Left hindlimb (tissue), 1 donor: ENCODE measurements at regions not wholly inside any gene's neighbourhood (a gene's known extent, or its start where the extent isn't known, plus 50 kb on each side); places are given as distances from the start of the nearest gene placed in this dataset.
"Not testable (repeated sequence)": the region's sequence is repeated elsewhere in the genome, so short reads cannot be mapped to it uniquely, and the experiment has no call there.

Experiments
- DNase-seq: peaks from one replicate; pipeline ENCODE4 v3.0.0-alpha.2; 2018

DNA sequence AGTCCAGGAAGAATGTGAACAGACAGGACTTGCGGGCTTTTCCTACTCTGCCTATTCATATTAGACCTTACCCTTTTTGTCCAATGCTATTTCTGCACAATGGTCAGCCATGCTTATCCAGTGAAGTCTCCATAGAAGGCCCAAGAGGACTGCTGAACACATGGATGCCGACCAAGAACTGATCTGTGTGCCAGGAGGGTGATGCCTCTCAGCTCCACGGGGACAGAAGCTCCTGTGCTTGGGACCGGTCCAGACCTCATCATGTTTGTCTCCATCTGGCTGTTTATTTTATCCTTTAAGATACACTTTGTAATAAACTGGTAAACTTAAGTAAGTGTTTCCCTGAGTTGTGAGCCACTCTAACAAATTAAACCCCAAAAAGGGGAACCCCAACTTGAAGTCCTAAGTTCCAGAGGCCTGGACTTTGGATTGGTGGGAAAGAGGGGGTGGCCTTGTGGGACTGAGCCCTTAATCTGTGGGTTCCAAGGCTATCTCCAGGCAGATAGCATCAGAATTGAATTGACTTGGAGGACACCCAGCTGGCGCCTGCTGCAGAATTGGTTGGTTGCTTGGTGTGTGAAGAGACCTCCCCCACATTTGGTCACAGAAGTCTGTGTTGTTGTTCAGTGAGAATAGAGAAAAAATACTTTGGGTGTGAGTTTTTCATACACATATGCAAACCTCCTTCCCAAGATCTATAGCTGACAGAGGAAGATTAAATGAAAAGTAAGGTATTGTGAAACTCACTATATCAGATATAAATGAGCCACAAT, 57.9 kb upstream of the ANKH start:
- DNase-seq, result no peak

DNA sequence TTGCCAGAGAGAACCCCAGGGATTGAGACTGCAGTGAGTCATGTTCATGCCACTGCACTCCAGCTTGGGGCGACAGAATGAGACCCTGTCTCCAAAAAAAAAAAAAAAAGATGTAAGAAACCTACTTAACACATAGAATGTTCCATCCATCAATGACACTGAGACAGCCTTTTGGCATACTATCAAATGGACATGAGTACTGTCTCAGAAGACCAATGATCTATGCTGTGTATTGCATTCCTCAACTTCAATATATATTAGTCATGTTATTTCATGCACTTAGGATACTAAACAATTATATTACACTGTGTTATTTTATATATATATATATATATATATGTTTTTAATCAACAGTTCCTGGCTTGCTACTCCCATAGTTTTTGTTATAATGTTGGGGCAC, 57.1 kb upstream of the ANKH start:
- DNase-seq, result no peak

DNA sequence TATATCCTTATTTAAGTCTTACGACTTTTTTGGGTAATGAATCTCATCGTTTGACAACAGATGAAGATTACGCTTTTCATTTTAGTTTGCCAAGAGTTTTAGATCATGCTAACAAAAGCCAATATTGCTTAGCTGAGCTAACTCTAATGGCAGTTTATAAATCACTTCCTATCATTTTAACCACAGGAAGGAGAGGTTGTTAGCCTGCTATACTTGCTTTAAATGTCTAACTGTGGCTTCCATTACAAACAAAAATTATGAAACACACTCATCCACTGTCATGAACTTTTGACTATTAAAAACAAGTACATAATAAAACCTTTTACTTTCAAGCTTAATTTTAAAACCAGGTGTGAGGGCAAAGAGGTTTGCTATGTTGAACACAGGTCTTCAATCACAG, 53.7 kb upstream of the ANKH start:
- no peak for DNase-seq

DNA sequence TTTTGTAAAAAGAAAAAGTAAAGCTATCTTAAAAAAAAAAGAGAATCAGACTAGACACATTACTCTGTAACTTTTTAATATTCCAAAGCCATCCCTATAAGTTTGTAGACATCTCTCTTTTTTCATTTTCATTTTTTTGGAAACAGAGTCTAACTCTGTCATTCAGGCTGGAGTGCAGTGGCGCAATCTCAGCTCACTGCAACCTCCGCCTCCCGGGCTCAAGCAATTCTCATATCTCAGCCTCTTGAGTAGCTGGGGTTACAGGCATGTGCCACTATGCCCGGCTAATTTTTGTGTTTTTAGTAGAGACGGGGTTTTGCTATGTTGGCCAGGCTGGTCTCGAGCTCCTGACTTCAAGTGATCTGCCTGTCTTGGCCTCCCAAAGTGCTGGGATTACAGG, 51.4 kb upstream of the ANKH start:
- not testable (repeated sequence) for DNase-seq

DNA sequence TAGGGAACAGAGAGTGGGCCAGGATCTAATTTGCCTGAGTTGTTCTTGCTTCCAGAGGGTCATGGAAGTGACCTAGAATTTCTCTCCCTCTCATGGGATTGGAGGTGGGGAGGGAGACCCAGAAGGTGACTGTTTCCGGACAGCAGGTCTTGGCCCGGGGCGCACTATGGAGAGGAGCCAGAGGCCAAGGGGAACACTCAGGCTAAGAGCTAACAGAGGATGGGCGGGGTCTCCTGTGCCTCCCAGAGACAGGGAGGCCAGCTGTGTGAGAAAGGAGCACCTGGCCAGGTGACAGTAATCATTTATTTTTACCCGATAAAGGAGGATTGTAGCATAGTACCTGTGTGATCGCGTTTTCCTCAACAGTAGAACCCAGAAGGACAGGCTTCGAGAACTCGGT, 50.9 kb upstream of the ANKH start:
- no peak for DNase-seq
